Stimulated activated CD4-positive, alpha-beta T cell treated with anti-CD3 and anti-CD28 coated beads, Interleukin-1b, Interleukin-23, amount 100 ng/mL, for 1 hour (primary cell): ENCODE measurements at regions not wholly inside any gene's neighbourhood (a gene's known extent, or its start where the extent isn't known, plus 50 kb on each side); places are given as distances from the start of the nearest gene placed in this dataset.

Source experiments
- DNase-seq, 2 donors: peaks; one replicate each; pipeline ENCODE4 v3.0.0-alpha.2; 2020; ENCODE audit warnings: low read depth in 2 of 2

DNA sequence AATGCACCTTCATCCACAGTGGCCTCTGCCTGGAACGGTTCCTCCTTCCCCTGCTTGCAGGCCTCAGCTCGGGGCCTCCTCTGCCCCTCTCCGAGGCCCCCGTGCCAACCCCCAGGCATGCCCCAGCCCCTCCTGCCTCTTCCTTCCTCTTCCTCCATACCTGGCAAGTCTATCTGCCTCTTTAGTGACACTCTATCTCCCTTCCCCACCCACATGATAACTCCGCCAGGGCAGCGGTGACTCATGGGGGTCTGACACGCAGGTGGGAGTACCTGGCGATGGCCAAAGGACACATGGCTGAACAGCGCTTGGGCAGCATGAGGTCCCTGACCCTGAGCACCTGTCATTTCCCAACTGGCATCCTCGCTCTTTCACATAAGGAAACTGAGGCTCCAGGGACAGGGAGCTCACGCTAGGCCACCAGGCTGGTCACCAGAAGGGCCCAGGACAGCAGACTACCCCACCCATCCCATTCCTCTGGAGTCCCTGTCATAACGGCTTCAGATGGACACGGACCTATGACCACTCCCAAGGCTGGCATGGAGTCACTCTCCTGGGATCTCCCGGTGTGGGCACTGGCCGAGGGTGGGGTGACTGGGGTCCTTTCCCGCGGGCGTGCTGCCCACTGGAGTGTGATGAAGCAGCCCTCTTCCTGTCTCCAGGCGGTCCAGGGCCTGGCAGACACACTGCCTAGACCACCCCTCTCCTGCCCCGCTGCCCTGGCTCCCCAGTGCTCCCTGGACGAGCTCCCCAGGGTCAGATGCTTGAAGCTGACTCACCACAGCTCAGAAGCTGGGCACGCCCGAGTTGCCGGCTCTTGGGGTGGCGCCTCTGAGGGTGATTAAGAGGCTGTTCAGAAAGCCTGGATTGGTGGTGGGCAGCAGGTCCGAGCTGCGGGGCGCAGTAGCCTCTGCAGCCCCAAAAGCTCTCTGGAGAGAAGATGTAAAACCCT is 100.6 kb downstream of the ENGASE start:
- DNase-seq, result no peak

DNA sequence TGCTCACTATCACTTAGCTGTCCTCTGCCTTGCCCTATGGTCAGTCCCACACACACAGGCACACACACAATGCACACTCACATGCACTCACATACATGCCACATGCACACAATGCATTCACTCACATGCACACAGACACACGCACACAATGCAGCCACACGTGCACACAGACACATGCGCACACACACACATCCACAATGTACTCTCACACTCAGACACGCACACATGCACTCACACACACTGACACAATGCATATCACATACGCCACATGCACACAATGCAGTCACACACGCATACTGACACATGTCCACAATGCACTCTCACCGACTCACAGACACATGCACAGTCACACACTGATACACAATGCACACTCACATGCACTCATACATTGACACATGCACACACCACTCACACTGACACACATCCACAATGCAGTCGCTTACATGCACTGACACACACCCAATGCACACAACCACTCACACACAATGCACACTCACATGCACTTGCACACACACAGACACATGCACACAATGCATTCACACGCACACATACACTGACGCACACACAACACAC is 99.7 kb downstream of the ENGASE start:
- DNase-seq, result no peak

DNA sequence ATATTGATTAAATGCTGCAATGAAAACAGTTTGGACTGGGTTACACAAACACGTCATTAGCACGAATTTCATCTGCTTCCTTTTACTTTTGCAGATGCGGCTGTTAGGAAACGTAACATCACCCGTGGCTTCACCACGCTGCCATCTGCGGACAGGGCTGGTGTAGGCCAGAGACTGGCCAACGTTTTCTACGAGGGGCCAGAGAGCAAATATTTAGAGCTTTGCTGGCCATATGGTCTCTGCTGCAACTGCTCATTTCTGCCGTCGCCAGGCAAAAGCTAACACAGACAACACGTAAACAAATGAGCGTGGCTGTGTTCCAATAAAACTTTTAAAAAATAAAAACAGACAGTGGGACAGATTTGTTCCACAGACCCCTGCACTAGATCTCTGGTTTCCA is 96.6 kb downstream of the ENGASE start:
- DNase-seq, result no peak

DNA sequence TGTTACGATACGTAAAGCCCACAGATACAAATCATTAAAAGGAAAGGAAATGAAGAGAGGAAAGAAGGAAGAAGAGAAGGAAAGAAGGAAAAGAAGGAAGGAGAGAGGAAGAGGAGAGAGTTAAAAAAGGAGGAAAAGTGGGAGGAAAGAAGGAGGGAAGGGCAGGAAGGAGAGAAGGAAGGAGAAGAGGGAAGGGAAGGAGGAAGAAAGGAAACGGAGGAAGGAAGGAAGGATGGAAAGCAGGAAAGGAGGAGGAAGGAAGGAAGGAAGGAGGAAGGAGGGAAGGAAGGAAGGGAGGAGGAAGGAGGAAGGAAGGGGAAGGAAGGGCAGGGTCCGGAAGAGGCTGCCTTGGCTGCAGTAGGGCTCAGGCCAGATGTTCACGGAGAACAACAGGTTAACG is 95.2 kb downstream of the ENGASE start:
- no peak for DNase-seq

DNA sequence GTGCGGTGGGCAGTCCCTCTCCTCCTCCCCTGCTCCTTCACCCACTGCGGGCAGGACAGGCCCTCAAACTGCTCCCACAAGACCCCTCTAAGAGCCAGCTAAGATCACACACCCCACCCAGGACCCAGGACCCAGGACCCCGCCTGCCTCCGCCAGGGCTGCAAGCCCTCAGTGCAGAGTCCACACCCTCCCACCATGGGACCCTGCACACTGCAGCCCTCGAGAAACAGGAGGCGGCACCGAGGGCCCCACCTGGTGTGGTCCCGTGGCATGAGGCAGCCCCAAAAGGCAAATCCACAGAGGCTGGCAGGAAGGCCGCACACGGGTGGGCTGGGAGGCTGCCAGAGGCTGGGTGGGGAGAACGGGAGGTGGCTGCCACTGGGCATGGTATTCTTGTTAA is 94.7 kb downstream of the ENGASE start:
- DNase-seq, result no peak

DNA sequence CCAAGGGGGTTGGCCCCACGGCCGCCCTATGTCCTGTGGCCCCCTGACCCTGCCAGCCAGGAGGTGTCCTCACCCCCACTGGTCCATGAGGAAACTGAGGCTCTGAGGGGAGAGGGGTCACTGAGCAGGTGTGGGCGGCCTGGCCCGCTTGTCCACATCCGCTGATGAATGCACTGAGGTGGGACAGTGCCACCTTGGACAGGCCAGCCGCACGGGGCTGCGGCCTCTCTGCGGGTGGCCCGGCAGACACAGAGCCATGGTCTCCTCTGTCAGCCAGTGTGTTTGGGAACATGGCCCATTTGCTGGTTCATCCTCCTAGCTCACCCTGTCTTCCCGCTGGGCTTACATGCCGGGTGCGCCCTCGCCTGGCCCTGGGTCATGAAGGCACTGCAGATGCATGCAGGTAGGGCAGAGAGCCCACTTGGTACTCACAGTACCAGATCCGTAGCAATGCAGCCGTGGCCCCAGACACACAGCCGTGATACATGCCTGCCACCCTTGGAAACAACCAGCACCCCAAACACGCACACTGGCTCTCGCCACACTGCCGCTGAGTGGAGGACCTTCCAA is 93.9 kb downstream of the ENGASE start:
- no peak for DNase-seq

DNA sequence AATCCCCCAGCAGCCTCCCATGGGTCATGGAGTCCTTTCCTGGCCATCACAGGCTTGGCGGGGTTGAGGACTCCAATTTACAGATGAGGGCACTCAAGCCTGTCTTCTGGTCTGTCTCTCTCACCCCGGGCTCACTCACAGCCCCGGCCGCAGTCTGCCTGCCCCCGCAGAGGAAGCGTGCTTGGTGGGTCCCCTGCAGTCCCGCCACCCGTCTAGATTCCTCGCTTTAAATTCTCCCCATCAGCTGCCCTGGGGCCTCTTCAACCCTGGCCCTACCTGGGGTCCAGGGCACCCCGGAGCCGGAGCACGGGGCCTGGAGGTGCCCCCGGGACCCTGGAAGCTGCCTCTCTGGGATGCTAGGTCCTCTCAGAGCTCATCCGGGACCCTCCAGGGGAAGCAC is 92.9 kb downstream of the ENGASE start:
- no peak for DNase-seq

DNA sequence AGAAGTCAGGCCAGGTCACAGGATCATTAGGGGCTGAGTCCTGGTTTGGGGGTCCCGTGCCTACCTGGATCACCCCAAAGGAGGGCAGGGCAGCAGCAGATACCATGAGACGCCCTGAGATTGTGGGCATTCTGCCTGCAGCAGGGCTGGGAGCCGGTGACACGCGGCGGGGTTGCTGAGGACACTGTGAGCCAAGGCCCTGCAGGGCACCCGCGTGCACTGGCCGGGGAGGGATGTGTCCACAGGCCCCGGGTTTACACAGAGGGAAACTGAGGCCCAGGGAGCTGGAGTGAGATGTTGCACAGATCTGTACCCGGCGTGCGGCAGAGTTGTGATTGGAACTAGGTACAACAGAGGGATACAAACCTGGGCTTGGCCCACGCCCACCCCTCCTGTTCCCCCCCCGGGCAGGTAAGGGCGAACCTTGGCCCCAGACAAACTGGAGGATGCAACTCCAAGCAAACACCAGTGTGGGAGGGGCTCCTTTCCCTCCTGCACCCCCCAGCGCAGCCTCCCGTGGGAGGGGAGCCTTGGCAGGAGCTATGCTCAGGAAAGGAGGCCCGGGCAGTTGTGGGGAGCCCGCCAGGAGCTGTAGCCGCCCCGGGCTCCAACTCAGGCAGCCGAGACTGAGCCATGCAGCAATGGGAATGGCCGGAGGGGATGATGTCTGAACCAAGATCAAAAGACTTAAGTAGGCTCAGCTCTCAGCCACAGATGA is 91.3 kb downstream of the ENGASE start:
- DNase-seq, result no peak

DNA sequence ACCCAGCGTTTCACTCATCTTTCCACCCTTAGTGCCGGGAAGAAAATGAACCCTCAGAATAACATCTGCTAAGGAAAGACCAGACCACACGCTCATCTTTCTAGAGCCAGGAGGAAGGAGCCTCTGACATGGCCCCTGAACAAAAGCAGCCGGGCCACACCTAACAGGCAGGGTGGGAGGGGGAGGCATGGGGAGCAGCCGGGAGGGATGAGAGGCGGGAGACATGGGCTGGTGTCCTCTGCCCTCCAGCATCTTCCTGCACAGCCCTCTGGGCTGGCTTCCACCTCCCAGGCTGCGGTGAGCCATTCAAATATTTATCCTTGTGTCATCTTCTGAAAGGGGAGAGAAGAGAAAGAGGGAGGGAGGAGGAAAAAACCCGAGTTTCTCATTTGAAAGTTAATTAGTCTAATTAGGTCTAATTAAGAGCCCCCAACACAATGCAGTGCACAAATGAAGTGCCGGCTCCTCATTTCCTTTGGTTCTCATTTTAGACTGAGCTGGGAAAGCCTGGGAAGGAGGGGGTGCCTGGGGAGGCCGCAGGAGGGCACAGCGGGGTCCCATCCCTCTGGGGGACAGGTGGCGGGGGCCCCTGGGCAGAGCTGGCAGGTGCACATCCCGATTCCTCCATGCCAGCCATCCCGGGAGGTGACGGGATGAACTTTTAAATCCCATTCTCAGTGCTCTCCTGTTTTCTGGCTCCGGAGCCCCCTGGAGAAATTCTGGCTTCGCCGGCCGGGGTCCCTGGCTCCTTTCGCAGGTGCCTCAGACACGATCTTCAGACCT is 90.5 kb downstream of the ENGASE start:
- DNase-seq, result no peak

DNA sequence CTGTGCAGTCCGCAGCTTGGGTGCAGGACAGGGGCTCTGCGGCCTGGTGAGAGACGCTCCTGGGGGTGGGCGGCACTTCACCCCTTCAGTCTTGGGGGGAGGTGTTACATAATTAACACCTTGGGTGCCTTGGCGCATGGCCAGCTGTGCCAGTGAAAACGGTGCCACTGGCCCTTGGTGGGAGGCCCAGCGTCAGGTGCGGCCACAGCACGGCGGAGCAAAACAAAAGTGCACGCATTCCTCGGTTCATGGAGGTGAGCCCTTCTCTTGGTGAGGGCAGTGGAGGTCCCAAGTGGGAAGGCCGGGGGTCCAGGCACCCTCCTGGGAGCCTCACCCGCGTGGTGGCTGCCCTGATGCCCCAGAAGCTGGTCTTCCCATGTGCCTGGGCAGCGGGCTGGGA is 89.8 kb downstream of the ENGASE start:
- no peak for DNase-seq

DNA sequence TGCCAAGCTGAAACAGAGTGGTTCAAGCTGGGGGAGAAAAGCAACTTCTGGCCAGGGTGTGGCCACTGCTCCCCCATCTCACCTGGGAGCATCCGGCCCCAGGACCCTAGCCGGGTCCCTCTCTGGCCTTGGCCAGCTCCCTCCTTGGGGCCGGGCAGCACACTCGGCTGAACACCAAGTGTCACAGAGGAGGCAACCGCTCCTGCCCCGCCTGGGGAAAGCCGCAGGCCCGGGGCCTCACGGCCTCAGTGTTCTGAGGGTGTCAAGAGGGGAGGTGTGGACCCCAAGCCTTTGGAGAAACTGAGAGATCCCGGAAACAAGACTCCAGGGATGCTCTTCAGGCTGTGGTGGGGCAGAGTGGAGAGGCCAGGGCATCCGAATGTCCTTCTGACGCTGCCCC is 88.4 kb downstream of the ENGASE start:
- DNase-seq, result no peak

DNA sequence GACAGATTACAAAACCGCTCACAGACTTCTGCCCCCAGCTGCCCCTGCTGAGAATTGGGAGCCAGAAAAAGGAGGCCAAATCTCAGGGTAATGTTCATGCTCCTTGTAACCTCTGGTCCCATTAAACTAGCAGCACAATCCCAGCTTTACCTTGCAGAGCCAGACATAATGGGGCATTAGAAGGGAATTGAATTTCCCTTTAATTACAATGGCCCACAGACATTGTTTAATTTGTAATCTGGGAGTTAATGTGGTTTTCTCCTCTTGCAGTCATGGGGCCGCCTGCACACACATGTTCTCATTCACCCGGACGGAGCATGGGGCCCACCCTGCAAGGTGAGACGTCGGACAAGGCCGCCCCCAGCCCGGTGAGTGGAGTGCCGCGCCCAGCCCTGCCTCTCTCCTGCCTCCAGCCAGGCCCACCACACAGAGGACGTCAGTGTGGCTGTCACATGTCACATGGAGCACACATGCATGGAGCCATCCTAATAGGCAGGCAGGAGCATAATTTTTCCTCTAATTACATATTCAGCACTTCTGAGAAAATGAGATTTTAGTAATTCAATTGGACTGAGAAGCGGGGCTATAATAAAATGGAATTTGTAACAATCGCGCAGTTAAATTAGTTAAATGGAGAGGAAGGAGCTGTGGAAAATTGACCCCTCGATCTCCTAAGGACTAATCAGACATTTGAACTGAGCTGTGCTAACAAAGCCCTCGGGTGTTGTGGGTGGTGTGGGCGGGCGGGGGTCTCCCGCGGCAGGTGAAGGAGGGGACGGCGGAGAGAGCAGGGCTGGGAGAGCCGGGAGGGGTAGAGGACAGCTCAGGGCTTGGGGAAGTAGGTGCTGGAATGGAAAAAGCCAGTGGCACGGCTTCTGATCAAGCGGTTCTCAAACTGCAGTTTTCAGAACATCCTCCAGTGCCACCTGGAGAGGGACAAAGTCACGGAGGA is 87.7 kb downstream of the ENGASE start:
- no peak for DNase-seq

DNA sequence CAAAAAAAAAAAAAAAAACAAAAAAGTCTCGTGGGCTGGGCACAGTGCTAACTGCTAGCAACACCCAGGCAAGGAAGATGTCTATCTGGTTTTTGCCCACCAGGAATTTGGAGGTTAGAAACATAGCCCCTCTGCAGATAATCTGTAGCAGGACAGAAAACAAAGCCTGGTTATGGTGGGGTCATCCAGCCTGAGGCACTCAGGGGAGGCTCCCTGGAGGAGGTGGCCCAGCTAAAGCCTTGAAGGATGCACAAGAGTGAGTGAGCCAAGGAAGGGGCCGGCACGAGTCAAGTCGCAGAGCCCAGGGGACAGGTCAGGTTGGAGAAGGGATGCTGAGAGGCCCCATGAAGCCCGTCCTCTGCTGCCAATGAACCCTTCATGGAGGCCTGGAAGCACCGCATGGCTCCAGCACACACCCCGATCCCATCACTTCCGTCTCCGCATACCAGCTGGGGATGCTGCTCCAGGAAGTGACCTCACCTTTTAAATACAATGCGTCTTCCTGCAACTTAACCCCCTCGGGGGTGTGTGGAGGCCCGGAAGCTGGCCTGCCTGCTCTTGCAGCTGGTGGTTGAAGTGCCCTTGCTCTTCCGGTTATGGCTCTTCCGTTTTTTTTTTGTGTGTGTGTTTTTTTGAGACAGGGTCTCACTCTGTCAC is 86.5 kb downstream of the ENGASE start:
- no peak for DNase-seq

DNA sequence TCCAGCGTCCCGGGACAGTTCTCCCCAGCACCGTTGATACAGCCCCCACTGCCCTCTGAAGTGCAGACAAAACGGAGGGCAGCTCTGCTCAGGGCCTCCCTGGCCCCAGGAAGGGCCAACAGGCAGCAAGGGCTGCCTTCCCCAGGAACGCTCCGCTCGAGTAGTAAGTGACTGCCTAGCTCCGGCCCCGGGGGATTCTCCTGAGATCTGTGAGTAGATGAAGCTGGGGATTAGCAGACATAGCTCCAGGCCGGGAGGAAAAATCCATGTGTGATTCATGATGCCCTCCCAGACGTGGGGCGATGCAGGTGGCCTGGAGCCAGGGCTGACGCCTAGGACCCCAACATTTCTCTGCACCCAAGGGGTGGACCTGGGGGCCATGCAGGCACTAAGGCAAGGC is 85.3 kb downstream of the ENGASE start:
- no peak for DNase-seq

DNA sequence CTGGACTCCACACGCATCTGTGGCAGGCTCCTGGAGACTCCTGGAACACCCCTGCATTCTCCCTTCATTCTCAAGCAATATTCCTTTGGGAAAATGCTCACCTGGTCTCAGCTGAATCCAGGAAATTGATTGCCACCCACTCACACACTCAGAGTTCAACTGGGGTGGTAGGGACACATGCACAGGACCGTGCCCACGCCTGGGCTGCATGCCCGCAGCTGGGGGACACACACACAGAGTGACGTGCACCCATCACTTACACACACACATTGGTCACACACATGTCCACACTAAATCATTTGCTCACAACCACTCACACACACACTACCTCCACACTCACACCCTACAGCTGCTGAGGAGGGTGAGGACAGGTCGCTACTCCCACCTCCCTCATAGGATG is 84.8 kb downstream of the ENGASE start:
- no peak for DNase-seq

DNA sequence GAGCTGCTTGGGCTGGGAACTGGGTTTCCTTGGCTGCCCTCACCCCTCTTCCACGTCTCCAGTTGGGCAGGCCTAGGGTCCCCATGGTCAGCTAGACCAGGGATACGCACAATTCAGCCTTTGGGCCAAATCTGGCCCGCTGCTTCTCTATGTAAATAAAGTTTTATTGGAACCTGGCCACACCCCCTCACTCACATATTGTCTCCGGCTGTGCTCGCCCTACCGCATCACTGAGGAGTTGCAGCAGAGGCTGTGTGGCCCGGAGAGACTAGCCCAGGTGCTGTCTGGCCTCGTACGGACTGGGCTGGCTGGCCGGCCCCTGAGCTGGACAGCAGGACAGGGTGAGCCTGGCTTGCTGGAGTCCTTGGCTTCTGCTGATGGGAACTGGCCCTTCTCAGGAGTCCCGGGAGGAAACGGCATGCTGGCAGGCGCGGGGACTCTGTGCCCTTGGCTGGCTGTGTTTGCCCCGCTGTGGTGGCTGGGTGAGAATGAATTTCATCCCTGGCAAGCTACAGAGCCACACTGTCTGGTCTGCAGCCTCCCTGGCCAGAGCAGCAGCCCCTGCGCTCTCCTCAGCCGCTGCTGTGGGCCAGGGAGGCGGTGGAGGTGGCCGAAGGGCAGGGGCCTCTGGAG is 82.0 kb downstream of the ENGASE start:
- DNase-seq, result no peak

DNA sequence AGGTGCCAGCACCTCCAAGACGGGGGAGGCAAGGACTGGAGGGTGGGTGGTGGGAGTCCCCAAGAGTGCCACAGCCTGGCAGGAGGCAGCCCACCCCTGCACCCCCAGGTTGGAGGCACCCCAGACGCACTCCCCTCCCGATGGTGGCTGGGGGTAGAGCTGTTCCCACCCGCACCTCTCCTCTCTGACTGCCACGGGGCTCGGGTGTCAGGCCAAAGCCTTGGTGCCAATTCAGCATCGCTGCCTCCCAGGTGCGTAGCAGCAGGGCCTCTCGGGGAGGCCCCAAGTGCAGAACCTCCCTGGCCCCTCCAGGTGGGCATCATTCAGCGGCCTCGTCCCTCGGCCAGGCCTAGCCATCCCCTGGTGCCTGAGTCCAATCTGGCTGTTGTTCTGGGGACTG is 81.1 kb downstream of the ENGASE start:
- no peak for DNase-seq

DNA sequence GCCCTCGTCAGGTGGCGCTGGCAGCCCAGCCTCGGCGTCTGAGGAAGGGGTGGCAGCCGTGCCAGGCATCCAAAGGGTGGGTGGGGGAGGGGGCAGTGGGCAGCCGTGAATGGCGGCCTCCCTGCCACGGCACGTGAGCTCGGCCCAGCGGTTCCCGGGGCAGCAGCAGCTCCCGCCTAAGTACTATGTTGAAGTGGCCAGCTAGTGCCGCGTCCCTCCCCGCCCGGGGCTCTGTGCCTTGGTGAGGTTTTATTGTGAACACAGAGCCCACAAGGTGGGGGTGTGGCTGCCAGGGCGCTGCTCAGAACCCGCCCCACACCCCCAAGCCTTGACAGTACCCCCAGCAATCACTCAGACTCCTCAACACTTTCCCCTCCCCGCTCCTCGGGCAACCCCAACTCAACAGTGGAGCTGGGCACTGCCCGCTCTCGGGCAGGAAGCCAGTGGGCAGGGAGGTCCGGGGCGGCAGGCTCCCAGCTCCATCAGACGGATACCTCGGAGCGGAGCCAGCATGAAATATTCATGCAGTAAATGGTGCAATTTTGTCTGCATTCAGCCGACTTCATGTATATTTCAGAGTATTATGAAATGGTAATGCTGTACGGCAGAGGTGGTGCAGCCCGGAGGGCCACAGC is 80.4 kb downstream of the ENGASE start:
- DNase-seq, result no peak

DNA sequence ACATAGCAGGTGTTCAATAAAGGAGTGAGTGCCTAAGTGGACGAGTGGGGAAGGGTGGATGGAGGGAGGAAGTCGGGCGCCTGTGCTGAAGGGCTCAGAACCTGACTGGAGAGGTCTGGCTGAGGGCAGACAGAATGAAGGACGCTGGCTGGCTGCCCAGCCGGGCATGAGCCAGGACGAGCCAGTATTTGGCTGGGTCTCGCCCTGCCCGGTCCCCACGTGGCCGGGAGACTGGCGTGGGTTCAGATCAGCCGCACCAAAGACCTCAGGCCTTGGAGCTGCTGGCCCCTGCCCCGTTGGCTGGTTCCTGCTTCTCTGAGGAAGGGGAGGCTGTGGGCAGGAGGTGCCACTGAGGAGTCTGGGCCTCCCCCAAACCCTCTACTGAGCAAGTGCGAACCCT is 79.8 kb downstream of the ENGASE start:
- DNase-seq, result no peak
